Astrocyte (in vitro differentiated cells and primary cell): ENCODE measurements at regions not wholly inside any gene's neighbourhood (a gene's known extent, or its start where the extent isn't known, plus 50 kb on each side); places are given as distances from the start of the nearest gene placed in this dataset.
"Not testable (repeated sequence)": the region's sequence is repeated elsewhere in the genome, so short reads cannot be mapped to it uniquely, and the experiment has no call there.

Source experiments
- EZH2 ChIP-seq: IDR thresholded peaks from 2 replicates; pipeline ENCODE4 v1.6.1; 2012; ENCODE audit warnings: mild to moderate bottlenecking, low read length, inconsistent platforms; ENCODE audit not compliant: insufficient read depth
- TF ChIP-seq, protein P1 (sequence below): IDR thresholded peaks from 2 replicates; pipeline ENCODE4 v1.5.1; 2011; ENCODE audit warnings: low read depth, mild to moderate bottlenecking, inconsistent platforms, low read length, moderate library complexity; ENCODE audit not compliant: insufficient read depth

- TF ChIP-seq, protein P1, sequence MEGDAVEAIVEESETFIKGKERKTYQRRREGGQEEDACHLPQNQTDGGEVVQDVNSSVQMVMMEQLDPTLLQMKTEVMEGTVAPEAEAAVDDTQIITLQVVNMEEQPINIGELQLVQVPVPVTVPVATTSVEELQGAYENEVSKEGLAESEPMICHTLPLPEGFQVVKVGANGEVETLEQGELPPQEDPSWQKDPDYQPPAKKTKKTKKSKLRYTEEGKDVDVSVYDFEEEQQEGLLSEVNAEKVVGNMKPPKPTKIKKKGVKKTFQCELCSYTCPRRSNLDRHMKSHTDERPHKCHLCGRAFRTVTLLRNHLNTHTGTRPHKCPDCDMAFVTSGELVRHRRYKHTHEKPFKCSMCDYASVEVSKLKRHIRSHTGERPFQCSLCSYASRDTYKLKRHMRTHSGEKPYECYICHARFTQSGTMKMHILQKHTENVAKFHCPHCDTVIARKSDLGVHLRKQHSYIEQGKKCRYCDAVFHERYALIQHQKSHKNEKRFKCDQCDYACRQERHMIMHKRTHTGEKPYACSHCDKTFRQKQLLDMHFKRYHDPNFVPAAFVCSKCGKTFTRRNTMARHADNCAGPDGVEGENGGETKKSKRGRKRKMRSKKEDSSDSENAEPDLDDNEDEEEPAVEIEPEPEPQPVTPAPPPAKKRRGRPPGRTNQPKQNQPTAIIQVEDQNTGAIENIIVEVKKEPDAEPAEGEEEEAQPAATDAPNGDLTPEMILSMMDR: not testable (repeated sequence)
- TF ChIP-seq EZH2: not testable (repeated sequence)
Measured at GRCh38 chr10:57032301-57032700, 671.2 kb upstream of the ZWINT start.
